Globus pallidus (tissue), 1 donor: ENCODE measurements at regions not wholly inside any gene's neighbourhood (a gene's known extent, or its start where the extent isn't known, plus 50 kb on each side); places are given as distances from the start of the nearest gene placed in this dataset.

Experiments
- DNase-seq: peaks from one replicate; pipeline ENCODE4 v3.0.0-alpha.2; 2015; ENCODE audit warnings: low spot score

DNA sequence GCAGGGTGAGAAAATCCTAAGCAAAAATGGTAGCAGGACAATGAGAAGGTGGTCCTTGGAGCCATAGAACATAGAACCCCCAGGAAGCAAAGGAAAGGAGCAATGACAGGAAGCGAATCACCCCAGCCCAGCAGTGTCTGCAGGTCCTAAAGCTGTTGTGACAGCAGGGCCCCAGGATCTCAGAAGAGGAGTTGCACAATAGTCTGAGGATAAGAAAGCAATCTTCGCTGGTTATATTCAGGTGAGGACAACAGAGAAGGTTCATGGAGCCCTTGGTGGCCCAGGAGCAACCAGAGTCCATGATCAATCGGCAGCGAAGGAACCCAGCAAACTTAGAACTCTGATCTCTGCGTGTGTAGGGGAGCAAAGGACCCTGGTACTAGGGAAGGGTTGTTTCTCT lies 234.8 kb upstream of the IRX2 start:
- DNase-seq = no peak

DNA sequence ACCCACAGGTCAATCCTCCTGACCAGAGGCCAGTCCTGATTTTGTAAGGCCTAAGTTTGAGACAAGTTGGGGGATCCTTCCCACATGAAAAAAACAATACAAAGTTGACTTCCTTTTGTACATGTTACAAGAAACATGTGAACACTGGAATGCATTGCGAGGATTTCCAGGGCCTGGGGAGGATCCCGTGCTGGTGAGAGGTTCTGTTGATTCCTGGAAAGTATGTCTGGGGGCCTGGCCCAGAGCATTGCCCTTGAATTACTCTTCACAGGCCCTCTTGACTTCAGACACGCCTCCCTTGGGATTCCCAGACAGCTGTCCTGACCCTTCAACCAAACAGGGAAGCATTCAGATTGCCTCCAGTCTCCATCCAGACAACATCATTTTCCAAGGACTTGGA lies 234.2 kb upstream of the IRX2 start:
- DNase-seq = no peak

DNA sequence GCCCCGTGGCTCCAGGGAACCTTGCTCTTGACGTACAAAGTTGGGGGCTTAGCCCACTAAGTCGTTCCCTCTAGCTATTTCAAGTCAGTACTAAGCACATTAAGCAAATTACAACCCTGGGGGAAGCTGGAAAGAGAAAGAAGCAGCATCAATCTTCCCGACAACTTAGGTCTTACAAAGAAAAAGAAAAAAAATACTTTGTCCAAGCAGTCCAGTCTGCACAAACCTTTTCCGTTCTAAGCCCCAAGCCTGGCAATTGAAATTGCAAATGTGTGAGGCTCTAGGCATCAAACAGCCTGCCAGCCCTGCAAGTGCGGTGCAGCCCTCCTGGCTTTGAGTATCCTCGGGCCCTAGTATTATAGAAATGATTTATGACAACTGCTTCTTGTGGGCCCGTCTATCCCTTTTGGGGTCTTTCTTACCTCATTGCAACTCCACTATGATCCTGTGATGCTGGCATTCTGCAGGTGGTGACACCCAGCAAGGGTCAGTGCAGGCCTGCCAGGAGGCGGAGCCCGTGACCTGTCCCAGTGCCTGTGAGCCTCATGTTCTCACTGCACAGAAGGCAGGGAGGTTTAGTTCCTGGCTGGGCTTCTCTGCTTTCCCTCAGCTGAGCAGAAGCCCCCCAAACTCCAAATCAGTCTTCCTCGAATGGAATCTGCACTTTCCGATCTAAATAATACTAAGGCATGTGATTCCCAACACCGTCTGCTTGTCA lies 232.3 kb upstream of the IRX2 start:
- DNase-seq = no peak

DNA sequence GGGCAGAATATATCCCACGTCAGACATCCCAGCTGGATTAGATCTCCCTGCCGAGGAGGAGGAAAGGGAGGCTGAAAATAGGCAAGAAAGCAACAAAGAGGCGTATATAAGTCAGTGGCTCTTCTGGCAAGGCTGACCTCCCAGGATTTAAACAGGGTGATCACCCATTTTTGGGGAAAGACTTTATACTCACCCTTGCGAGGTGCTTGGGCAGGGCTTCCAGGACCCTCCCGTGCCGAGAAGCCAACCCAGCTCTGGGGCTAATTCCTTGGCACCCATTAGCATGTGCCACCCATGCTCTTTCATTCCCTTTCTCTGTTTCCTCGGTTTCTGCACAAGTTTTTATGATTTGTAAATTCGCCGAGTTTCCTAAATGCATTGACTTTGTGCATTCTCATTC lies 230.2 kb upstream of the IRX2 start:
- no peak for DNase-seq

DNA sequence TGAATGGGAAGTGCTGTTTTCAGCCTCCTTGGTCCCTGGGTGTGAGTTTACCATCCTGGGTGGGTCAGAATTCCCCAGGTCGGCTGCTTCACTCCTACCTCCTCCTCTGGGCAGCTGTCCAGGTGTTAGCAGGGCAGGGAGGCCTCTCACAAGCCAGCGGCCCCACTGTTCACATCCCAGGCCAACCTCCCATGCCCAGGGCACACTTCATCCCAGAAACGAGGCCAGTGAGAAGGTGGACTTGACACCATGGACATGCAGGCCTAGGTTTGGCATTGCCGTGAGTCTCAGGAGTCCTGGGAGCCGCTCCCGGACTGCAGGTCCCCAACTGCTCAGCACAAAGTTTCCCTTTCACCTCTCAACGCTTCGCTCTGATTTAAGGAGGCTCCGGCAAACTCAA lies 229.6 kb upstream of the IRX2 start:
- DNase-seq = no peak

DNA sequence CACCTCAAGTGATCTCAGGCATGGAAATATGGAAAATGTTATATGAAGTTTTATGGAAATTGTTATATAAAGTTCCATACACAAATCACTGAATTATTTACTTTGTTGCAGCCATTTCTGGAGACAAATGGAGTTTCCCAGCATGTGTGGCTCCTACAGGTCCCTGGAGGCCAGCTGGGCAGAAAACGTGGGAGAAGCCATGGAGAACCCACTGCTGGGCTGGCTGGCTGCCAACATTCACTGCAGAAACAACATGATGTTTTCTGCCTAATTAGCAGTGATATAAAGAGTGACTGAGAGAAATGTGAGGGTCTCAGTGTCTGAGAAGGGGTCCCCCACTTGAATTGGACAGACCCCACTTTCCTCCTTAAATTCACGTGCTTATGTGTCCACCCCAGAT lies 208.8 kb upstream of the IRX2 start:
- no peak for DNase-seq

DNA sequence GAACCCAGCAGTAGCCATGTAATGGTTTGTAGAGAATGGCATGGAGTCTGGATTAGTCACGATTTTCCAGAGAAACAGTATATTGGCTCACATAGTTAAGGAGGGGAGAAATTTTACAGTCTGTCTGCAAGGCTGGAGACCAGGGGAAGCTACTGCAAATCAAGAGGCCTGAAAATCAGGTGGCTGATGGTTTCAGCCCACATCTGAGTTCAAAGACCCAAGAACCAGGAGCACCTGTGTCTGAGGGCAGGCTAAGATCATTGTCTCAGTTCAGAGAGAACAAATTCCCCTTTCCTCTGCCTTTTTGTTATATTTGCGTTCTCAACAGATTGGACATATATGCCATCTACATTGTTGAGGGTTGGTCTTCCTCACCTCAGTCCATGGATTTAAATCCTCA lies 207.5 kb upstream of the IRX2 start:
- DNase-seq = no peak

DNA sequence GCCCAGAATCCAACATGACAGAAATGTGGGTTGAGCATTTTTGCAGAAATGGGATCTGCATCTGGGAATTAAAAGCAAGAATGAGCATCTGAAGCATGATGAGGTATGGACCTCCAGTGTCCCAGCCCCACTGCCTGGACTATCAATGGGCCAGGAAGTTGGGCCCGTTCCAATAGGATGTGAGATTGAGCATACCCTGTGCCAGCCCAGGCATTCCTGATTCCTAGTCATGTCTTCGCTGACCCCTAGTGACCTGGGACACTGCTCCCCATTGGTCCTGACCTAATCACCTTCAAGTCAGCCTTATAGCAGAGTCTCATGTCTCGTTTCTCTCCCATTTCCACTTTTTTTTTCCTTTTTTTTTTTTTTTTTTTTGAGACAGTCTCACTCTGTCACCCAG lies 197.4 kb upstream of the IRX2 start:
- DNase-seq = no peak

DNA sequence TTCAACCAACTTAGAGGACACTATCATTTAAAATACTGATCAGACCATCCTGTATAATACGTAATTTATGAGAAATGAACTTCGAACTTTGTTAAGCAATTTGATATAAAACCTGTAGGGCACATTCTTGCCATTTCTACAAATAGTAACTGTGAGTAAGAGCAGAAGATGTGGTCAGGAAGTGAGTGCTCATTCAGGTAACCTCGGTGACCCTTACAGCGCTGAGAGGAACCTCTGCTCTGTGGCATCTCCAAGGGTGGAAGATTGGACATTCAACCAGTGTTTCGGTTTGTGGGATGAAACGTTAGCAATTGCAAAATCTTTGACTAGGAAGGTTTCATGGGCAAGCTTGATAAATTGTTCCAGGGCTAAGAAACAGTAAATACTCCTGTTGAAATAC lies 194.8 kb upstream of the IRX2 start:
- DNase-seq = no peak

DNA sequence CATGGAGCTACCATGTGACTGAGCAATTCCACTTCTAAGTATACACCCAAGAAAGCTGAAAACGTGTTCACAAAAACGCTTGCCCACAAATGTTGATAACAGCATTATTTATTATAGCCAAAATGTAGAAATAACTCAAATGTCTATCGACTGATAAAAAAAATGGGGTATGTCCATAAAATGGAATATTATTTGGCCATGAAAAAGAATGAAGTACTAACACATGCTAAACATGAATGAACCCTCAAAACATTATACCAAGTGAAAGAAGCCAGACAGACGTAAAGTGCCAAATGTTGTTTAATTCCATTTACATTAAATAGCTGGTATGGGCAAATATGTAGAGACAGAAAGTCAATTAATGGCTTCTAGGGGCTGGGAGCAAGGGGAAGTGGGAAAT lies 184.9 kb upstream of the IRX2 start:
- no peak for DNase-seq

DNA sequence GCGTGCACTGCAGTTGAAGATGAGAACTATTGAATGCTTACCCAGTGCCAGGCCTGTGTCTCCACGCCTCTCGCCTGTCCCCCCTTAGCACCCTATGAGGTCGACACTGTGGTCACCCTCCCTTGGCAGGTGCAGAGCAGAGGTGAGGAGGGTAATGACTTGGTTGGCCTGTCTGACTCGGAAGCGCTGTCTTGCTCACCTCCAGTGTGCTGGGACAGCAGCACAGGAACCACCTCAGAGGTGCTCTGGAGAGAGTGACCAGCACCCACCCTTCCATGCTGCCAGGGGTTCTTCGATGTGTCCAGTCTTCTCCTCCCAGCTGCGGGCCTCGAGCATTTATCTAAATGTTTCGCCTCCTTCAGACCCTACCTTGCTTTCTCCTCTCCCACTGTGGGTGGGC lies 178.3 kb upstream of the IRX2 start:
- DNase-seq = no peak

DNA sequence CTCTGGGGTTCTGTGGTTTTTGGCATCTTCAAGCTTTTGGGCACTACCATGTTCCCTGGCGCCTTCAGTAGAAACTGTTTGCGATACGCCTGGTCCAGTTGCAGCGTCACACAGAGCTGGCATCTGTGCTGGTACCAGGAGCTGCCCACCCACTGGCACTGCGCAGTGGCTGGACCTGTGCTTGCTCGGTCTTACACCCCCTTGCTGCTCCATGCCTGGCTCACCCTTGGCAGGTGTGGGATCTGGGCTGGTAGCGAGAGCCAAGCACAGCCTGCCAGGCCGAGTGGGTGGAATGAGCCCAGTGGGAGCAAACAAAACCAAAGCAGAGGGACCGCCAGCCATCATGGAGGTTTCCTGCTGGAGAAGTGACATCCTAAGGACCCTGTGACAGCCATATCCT lies 170.2 kb upstream of the IRX2 start:
- DNase-seq = no peak

DNA sequence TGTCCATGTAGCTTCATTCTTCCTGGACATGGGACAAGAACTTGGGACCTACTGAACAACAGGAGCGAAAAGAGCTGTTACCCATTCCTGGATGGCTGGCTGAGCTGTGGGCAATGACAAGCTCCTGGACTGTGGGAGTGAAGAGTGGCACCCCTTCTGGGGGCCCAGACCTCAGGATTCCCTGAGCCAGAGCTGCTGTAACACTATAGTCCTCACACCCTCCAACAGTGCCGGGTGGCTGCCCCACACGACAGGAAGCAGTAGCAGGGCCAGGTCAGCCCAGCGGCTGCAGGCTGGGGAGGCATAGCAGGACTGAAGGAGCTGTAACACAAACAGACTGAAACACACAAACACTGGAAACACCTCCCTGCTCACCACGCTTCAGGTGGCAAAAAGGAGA lies 169.7 kb upstream of the IRX2 start:
- DNase-seq = no peak

DNA sequence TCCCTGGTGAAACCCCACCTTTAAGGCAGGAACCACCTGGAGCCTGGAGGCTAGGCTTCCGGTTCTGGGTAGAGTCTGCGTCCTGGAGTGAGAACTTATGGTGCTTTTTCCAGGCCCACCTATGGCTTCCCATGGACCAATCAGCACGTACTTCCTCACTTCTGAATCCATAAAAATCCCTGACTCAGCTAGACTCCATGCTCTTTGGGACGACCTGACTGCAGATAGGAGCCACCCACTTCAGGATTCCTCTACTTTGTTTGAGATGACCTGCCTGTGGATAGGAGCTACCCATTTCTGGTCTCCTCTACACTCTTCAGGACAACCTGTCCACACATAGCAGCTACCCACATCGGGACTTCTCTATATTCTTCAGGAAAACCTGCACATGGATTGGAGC lies 168.8 kb upstream of the IRX2 start:
- DNase-seq = no peak

DNA sequence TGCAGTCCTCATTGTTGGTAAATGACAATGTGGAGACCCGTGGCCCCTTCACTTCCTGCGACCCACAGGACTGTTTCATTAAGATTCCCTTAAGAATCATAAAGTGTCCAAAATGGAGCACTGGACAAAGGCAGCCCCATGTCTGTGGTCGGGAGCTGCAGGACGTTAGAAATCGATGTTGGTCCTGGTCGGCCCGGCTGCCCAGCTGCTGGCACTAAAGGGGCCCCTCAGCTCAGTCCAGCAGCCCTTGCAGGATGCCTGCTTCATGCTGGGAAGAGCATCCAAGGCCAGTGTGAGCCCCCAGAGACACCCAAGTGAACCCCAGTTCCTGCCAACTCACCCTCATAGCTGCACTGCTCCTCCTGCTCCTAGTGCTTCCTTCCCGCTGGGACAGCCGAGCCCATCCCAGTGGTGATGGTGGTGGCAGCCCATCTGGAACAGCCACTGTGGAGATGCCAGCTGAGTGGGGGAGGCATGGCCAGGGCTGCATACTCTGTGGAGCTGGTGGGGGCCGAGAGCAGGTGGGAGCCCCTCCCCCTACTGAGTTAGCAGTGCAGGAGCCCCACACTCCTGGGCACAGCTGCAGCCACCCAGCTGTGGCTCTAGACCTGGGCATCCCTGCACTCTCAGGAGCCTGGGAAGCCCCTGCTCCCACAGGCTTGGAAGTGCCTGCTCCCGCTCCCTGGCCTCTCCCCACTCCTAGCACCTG lies 168.0 kb upstream of the IRX2 start:
- DNase-seq = no peak

DNA sequence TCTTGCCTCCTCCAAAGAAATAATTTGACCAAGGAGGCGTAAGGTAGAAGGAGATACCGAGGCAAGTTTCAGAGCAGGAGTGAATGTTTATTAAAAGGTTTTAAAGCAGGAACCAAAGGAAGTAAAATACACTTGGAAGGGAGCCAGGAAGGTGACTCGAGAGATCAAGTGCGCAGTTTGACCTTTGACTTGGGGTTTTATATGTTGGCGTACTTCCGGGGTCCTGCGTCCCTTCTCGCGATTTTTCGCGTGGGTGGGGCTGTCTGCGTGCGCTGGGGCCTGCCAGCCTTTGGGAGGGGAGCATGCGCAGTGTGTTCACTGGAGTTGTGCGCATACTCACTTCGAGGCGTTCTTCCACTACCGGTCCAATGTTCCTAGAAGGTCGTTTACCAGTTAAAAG lies 166.0 kb upstream of the IRX2 start:
- no peak for DNase-seq

DNA sequence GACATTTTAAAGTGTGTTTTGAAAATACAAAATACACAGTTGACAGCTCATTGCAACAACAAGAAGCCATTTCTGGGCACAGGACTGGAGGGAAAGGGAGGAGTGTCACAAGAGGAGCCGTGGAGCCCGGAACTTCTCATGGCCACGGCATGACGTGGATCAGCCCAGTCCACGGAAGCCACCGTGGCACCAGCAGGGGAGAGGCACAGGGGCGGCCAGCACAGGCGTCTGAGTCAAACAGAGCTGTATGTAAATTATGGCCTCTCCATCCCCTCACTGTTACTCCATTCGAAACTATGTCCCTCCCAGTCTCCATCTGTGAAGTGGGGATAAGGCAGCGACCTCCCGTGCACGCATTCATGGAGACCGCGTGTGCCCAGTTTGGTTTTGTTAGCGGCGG lies 165.6 kb upstream of the IRX2 start:
- no peak for DNase-seq

DNA sequence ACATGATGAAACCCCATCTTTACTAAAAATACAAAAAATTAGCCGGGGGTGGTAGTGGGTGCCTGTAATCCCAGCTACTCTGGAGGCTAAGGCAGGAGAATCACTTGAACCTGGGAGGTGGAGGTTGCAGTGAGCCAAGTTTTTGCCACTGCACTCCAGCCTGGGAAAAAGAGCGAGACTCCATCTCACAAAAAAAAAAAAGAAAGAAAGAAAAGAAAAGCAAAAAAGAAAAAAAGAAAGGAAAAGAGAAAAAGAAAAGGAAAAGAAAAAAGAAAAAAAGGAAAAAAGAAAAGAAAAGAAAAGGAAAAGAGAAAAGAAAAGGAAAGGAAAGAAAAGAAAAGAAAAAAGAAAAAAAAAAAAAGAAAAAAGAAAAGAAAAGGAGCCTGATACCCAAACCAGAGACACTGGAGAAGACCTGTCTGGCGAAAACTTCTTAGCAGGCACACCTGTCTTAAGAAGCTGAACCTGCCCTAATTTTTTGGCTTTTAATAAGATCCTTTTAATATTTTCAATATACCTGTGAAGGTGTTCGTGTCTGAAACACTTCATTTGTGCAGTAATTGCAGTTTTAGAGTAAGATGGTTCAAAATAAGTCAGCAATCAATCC lies 164.7 kb upstream of the IRX2 start:
- DNase-seq = no peak

DNA sequence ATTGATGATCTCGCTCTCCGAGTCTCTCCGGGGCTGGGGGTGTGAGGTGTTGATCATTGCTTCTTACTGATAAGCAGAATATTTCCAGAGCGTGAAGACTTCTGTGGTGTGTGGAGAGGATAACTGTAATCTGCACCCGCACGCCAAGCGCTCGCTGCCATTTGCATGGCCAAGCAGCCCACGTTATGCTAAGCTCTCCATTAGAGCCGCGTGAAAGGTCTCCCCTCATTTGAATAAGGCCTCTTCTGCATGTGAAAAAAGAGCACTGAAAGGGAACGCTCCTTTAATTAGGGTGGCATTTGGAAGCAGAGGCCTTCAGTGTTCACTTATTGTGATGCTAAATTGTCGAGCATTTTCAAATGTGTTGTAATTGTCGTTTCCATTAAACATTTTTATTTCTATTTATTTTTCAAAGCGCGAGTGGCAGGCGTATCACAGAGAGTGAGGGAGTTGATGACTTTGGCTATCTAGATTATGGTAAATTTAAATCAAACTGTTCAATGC lies 163.6 kb upstream of the IRX2 start:
- DNase-seq = no peak

DNA sequence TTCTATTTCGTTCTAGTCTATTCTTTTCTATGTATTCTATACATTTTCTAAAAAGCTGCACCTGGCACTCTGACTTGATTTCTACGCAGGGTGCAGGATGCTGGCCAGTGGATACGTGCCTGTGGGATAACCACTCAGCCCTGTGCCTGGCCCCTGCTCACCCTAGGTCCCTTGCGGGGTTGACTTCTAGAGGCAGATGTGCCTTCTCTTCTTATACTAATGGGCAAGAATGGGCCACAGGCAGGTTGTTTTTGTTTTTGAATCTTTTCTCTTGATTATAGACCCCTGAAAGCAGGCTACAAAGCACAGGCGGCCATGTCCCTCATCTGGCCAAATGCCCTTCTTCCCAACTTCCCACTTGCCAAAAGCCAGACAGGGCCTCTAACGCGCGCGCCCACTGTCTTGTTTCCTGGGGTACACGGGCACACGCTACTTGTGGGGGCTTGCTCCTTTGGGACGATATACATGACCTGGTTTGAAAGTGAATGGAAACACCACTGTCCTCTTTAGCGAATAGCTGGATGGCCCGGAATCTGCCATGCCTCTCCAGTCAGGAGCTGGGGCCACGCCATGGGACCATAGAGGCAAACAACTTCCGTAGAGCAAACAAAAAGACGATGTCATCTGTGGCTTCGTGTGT lies 162.7 kb upstream of the IRX2 start:
- DNase-seq = no peak

DNA sequence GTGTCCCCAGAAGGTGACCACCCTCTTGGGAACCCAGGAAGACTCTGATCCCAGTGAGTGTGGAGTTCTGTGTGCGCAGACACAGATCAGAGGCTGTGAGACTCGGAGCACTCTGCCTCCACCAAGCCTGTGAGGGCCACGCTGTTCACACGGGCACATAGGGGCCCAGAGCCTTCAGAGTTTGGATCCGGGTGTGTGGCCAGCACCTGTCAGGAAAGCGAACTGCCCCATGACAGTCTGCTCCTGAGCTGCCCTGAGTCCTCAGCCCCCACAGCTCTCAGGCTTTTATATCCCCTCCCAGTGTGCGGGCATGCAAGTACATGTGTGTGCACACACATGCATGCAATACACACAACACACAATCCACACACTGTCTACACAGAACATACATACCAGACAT lies 161.8 kb upstream of the IRX2 start:
- DNase-seq = no peak

DNA sequence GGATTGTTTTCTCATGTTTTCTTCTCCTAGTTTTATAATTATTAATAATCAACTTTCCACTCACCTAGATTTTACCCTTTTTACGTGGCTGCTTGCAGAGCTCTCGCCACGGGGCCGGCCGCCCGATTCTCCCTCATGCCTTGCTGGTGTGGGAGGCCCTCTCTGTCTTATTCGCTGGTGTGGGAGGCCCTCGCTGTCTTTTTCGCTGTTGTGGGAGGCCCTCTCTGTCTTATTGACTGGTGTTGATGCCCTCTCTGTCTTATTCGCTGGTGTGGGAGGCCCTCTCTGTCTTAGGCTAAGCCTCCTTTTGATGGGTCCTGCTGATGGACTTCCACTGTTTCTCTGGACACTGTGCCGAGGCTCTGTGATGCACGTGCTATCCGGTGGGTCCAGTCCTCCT lies 161.3 kb upstream of the IRX2 start:
- no peak for DNase-seq
